GM21576 (cell line): ENCODE measurements at regions not wholly inside any gene's neighbourhood (a gene's known extent, or its start where the extent isn't known, plus 50 kb on each side); places are given as distances from the start of the nearest gene placed in this dataset.
"Not testable (repeated sequence)": the region's sequence is repeated elsewhere in the genome, so short reads cannot be mapped to it uniquely, and the experiment has no call there.

Experiments used
- ATAC-seq: cut with Tn5 transposase; IDR thresholded peaks from one replicate; pipeline ENCODE4 v1.9.1; 2021; ENCODE audit warnings: mild to moderate bottlenecking, moderate library complexity; ENCODE audit not compliant: unreplicated experiment

DNA sequence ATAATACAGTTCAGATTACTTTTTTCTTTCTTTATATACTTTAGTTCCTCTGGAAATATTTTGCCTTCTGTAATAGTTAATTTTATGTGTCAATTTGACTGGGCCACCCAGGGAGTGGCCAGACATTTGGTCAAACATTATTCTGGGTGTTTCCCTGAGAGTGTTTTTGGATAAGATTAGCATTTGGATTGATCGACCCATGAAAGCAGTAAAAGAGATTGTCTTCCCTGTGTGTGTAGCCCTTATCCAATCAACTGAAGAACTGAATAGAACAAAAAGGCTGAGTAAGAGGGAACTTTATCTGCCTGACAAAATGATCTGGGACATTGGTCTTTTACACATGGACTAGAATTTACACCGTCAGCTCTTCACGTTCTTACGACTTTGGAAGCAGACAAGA, 1190.1 kb upstream of the FAM98A start:
- ATAC-seq: no peak

GRCh38 chr2:34787341-34787740, 1188.2 kb upstream of the FAM98A start:
- ATAC-seq: no peak

DNA sequence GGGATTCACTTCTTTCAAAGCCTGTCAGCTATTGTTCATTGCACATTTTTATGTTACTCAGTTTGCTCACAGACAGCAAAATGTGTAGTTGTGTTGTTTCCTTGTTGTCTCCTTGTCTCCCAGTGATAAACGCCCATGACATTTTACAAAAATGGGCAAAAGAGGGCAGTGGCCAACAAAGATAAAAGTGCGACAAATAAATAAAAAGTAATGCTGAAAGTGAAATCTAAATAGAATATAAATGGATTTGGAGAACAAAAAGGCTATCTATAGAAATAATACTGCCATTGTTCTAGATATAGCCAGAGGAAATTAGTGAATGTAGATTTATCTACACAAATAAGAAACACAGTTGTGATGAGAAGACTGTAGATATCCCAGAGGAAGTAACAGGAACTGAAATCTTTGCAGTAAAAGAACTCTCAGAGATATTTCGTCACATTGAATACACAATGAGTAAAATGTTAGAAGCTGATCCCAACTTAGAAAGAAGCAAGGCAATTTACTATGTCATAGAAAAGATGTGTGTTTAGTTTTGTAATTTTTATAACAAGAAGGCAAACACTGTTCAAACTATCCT, 1186.2 kb upstream of the FAM98A start:
- no peak for ATAC-seq

DNA sequence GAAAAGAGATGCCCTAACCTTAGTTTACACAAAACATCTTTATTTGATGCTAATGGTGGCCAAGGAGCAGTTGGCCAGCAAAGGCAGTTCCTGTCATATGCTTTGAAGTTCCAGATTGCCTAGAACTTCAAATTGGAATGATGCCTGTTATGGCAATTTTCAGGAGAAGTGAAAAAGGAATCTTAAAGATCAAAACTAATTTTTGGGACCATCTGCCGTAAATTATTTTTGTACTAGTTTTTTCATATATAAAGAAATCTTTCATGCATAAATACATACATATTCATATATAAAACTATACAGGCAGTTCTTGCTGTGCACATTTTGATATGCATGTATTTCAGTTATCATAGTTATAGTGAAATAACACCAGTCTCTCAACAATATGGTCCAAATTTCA, 1185.6 kb upstream of the FAM98A start:
- no peak for ATAC-seq

GRCh38 chr2:34750742-34751141, 1151.6 kb upstream of the FAM98A start:
- ATAC-seq: not testable (repeated sequence)

DNA sequence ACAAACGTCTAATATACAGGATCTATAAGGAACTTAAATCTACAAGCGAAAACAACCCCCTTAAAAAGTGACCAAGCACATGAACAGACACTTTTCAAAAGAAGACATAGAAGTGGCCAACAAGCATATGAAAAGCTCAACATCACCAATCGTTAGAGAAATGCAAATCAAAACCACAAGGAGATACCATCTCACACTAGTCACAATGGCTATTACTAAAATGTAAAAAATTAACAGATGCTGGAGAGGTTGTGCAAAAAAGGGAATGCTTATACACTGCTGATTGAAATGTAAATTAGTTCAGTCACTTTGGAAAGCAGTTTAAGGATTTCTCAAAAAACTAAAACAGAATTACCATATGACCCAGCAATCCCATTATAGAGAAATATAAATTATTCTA, 1148.5 kb upstream of the FAM98A start:
- ATAC-seq: no peak

DNA sequence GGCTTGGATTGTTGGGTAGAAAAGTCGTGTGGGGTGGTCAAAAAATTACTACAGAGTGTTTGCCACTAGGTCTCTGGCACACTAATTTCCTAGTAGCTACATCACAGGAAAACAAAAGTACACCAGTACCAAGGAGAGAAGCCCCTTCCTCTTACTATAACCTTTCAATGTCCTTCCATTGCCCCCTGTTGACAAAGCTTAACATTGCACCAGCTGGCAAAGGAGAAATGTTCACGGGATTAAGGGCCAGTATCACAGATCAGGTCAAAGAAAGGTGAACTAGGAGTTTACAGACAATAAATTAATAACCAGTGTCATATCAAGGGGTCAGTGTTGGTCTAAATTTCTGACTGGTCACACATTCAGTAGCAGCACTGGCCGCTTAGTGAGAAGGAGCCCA, 1139.6 kb upstream of the FAM98A start:
- no peak for ATAC-seq

GRCh38 chr2:34737146-34737545, 1138.0 kb upstream of the FAM98A start:
- ATAC-seq: no peak

- no peak for ATAC-seq
Observed at GRCh38 chr2:34736482-34736881, 1137.4 kb upstream of the FAM98A start.

DNA sequence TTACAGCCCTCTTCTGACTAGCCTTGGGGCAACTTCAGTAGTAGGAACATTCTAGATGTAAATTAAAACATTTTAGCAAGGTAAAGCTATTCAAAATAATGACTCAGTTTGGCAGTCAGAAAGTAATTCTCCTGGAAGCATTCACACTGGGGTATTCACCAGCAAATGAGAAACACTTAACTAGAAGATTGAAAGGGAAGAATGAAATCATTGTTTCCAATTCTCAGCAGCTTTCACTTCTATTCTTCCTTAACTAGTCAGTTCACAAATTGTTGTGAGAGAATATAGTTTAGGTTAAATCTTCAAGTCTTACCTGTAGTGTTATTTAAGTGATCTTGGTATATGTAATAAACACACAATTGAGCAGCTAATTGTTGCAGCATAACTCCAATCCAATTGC, 1135.6 kb upstream of the FAM98A start:
- no peak for ATAC-seq

GRCh38 chr2:34734042-34734441, 1134.9 kb upstream of the FAM98A start:
- ATAC-seq: no peak

DNA sequence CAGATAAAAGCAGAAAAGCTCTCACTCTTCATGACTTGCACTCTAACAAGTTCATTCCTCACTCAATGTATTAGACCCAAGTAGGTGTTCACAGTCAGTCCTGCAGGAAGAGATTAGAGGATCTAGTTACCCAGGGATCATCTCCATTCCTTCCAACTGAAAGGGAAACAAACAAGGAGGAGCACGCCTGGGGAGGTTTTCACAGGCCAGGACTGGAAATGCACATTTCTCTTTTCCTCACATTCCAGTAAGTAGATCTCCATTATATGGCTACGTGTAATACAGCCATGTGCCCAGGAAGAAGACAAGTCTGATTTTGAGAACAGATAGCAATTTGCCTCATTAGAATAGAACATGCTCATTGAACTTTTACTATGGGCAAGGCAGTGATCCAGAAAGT, 1132.2 kb upstream of the FAM98A start:
- no peak for ATAC-seq

GRCh38 chr2:34729845-34730244, 1130.7 kb upstream of the FAM98A start:
- no peak for ATAC-seq

- no peak for ATAC-seq
Observed at GRCh38 chr2:34724107-34724506, 1125.0 kb upstream of the FAM98A start.

GRCh38 chr2:34723683-34724082, 1124.6 kb upstream of the FAM98A start:
- no peak for ATAC-seq

GRCh38 chr2:34719206-34719605, 1120.1 kb upstream of the FAM98A start:
- no peak for ATAC-seq

GRCh38 chr2:34705551-34706247, 1106.6 kb upstream of the FAM98A start:
- no peak for ATAC-seq

DNA sequence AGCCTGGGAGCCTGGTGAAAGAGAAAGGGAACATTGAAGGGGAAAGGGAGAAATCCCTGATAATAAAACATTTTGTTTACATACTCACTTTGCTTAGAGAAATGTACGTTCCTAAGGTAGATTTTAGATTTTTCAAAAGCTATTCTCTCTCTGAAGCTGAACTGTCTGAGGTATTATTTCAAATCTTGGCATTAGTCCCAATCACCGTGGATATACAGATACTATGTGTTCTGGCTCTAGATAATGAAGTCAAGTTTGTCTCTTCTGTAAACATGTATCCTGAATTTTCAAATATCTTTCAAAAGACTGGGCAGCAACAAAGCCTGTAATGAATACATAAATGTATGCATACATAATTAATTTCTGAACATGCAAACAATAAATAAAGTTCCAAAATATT, 1104.2 kb upstream of the FAM98A start:
- no peak for ATAC-seq

- not testable (repeated sequence) for ATAC-seq
Observed at GRCh38 chr2:34702391-34702790, 1103.3 kb upstream of the FAM98A start.

DNA sequence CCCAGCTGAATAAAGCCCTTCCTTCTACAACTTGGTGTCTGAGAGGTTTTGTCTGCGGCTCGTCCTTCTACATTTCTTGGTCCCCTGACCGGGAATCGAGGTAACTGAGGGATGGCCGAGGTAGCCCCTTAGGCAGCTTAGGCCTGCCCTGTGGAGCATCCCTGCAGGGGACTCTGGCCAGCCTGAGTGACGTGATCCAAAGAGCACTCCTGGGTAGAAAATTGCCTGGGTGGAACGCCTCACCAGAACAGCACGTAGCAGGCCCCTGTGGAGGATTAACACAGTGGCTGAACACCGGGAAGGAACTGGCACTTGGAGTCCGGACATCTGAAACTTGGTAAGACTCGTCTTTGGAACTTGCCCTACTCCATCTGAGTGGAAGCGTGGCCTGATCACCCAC, 1078.5 kb upstream of the FAM98A start:
- ATAC-seq: not testable (repeated sequence)

DNA sequence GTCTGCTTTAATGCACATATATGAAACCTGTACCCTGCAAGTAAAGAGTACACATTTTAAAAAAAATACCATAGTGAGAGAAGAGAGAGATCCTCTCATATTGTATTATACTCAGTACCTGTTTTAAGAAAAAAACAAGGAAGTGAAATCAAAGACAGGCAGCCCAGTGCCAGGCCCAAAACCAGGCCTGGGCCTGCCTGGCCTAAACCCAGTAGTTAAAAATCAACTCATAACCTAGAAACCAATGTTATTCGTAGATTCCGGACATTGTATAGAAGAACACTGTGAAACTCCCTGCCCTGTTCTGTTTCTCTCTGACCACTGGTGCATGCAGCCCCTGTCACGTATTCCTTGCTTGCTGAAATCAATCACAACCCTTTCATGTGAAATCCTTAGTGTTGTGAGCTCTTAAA, 1078.0 kb upstream of the FAM98A start:
- not testable (repeated sequence) for ATAC-seq

DNA sequence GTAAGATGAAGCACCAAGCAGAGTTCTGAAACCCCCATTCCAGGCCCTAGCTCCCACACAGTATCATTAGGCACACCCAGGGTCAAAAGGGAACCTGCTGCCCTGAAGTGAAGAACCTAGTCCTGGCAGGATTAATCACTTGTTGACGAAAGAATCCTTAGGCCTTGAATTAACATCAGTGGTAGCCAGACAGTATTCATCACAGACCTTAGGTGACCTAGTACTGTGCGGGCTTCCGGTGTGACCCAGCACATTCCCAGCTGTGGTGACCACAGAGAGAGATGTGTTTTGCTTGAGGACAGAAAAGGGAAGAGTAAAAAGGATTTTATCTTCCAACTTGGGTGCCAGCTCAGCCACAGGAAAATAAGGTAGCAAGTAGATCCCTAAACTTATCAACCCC, 1071.4 kb upstream of the FAM98A start:
- no peak for ATAC-seq

DNA sequence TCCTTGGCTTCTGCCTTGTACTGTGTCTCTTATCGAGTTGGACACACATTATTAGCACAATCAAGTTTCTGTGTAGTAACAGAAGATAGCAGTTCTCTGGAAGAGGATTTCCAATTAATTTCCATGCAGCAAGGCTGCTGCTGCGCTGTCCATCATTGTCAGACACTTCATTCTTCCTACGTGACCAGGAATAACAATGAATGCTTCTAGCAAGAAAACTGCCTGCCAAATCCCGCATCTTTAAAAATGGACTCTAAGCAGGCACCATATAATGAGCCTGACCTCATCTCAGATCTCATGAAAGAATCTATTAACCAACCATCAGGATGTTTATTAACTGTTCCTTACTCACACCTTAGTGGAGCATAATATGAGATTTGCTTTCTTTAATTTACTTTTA, 1067.7 kb upstream of the FAM98A start:
- ATAC-seq: no peak
